RWPE1 (cell line): ENCODE measurements at regions not wholly inside any gene's neighbourhood (a gene's known extent, or its start where the extent isn't known, plus 50 kb on each side); places are given as distances from the start of the nearest gene placed in this dataset.

Experiments
- CTCF ChIA-PET: fragments of 350-600 bp; sonication (Branson Sonifier 250); formaldehyde crosslinking; extraction: SDS; loops from one replicate; lab custom pipeline; 2021; lab: Yijun Ruan, JAX
- POLR2A ChIA-PET: fragments of 400-600 bp; formaldehyde crosslinking; extraction: SDS; loops from one replicate; lab custom pipeline; 2020; ENCODE audit warnings: antibody characterized with exemption; ENCODE audit not compliant: low non-redundant PET; lab: Yijun Ruan, JAX
- DNase-seq: peaks from one replicate; pipeline ENCODE4 v3.0.0; 2012; ENCODE audit warnings: low spot score
- H3K27ac ChIP-seq: fragments of 450-650 bp; 2 replicates; pipeline ENCODE4 v1.5.1; 2017
- TF ChIP-seq, protein P1 (sequence below): fragments of 450-650 bp; conservative IDR thresholded peaks from 2 replicates; pipeline ENCODE4 v1.5.1; 2017; ENCODE audit warnings: low read depth, mild to moderate bottlenecking

DNA sequence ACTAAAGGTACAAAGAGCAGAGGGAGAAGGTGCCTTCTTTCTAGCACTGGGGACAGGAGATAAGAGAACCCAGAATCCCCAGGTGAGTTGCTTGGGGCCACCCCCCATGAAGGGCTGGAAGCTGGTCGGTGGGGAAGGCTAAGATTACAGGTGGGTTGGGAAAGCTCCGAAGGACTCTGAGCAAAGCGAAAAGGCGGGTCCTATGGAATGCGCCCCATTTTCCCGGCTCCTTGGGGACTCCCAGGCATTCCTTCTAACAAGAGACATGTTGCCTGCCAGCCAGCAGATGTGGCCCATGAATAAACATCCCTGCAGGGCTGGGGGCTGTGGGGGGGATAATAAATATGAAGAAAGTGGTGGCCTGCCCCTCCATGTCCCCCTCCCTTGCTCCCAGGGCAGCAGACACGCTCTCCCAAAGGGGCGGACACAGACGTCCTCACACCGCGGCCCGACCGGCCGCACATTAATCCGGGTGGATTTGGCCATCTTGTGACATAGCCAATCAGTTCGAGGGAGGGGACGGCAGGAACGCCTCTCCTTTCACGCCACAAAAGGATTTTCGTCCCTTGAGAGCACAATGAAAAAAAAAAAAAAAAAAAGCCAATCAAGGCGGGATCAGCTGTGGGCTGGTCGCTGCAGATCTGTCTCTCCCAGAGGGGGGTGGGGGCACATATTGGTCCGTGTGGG lies 98.5 kb downstream of the SOX9 start:
- CTCF ChIA-PET = no interaction called here
- DNase-seq = no peak
- TF ChIP-seq, protein P1, sequence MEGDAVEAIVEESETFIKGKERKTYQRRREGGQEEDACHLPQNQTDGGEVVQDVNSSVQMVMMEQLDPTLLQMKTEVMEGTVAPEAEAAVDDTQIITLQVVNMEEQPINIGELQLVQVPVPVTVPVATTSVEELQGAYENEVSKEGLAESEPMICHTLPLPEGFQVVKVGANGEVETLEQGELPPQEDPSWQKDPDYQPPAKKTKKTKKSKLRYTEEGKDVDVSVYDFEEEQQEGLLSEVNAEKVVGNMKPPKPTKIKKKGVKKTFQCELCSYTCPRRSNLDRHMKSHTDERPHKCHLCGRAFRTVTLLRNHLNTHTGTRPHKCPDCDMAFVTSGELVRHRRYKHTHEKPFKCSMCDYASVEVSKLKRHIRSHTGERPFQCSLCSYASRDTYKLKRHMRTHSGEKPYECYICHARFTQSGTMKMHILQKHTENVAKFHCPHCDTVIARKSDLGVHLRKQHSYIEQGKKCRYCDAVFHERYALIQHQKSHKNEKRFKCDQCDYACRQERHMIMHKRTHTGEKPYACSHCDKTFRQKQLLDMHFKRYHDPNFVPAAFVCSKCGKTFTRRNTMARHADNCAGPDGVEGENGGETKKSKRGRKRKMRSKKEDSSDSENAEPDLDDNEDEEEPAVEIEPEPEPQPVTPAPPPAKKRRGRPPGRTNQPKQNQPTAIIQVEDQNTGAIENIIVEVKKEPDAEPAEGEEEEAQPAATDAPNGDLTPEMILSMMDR = no peak
- POLR2A ChIA-PET = no interaction called here
- no peak overlapping the region for H3K27ac ChIP-seq

DNA sequence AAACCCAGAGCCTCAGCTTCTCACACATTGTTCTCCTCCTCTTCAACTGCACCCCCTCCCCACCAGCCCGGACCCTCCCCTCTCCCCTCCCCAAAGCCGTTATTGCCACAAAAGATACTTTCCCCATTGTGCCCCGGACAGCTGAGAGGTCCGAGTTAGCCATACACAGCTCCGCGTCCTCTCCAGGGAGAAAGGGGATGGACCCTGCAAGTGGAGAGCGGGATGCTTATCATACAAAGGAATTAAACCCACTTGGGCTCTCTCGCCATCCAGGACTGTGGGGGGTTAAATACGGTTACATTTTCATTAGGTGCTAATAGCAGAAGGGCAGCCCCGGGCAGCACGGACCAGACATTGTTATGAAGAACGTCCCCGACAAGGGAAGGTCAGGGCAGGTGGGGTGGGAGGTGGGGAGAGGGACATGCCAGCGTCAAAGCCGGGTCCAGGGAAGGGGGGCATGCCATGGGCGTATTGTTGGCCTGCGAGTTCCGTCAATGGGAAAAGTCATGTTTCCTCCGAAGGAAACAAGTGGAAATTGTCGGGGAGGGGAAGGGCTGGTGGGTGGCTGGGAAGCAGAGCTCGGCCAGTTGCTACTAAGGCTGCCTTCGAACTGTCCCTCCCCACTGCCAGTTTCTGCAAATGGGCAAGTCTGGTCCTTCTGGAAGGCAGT lies 99.1 kb downstream of the SOX9 start:
- POLR2A ChIA-PET = no interaction called here
- CTCF ChIA-PET = interaction anchor here (0.6 kb wide), 1 partner anchor 315 kb away, joined by 3 read pairs; no protein-coding TSS in a partner anchor
- DNase-seq = no peak
- TF ChIP-seq, protein P1 = no peak
- H3K27ac ChIP-seq = no peak overlapping the region

DNA sequence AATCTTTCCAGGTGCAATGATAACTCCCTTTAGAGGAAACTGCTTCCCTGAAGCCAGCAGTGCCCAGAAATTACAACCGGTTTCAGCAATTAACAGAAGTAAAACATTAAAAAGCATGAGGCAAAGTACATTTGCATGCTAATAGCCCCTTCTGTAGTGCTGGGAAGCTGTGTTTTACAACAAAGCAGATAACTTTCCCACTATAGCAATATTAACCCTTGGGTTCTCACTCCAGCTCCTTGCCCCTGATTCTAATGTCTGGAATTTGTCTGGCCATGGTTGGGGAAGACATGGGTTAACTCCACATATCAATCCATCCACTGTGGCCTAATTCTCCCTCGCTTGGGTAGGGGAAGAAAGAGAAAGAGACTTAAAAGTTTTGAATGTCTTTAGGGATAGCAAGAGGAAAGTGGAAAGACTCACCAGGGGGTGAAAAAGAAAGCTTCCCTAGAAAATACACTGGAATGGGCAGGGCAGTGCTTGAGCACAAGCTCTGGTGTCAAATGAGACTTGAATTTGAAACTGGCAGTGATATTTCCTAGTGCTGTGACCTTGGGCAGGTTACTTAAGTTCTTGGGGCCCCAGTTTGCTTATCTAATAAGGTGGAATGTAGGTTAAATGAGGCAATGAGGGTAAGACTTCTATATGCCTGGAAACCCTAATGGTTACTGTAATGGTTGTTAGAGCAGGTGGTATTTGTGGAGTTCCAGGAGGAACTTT lies 102.0 kb downstream of the SOX9 start:
- TF ChIP-seq, protein P1 = no peak
- ChIA-PET POLR2A (no interaction called here), CTCF (no interaction called here)
- no peak for DNase-seq
- H3K27ac ChIP-seq = no peak overlapping the region

DNA sequence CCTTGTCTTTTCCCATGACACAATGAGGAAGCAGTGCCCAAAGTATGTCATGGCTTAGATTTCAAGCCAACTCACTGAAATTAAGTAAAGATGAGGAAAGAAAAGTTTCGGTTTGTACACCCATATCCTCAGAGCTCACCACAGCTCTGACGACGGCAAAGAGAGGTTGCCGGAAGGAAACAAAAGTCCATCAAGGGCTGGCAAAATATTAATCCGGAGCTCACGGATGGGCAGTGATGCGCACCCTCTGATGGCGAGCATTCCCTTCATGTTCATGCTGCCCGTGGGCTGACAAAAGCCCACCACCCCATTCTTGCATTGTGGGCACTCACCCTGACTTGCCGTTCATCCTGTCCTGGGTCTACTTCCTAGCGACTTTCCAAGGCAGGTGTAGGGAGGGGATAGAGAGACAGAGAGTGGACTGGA lies 103.1 kb downstream of the SOX9 start:
- POLR2A ChIA-PET = no interaction called here
- CTCF ChIA-PET = no interaction called here
- TF ChIP-seq, protein P1 = no peak
- no peak for DNase-seq
- no peak overlapping the region for H3K27ac ChIP-seq

GRCh38 chr17:72226322-72226721 lies 105.5 kb downstream of the SOX9 start:
- DNase-seq = no peak
- CTCF ChIA-PET = no interaction called here
- TF ChIP-seq, protein P1 = no peak
- H3K27ac ChIP-seq = no peak overlapping the region
- POLR2A ChIA-PET = no interaction called here

DNA sequence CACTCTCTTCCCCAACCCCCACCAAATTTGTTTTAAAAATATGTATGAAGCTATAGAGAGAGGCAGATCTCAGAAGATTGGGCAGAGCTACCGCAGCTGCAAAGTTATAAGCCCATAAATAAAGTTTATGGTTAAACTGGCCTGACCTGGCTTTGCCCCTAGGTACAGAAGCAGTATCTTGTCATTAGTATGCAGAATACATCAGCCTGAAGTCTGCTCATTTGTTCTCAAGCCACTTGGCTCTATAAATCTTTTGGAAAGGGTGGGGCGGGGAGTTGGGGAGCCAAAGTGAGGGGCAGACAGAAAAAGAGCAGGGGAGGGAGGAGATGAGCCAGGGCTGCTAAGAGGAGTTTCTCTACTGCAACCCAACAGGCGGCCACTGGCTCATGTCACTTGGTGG lies 113.2 kb downstream of the SOX9 start:
- POLR2A ChIA-PET = no interaction called here
- TF ChIP-seq, protein P1 = no peak
- DNase-seq = no peak
- CTCF ChIA-PET = no interaction called here
- no peak overlapping the region for H3K27ac ChIP-seq
